GM23338 (cell line): ENCODE measurements at regions not wholly inside any gene's neighbourhood (a gene's known extent, or its start where the extent isn't known, plus 50 kb on each side); places are given as distances from the start of the nearest gene placed in this dataset.

ENCODE experiments used
- ATAC-seq: fragments of 200-7000 bp; cut with Tn5 transposase; 3 replicates; pipeline ENCODE4 v1.9.1; 2020
- DNase-seq: peaks from one replicate; pipeline ENCODE4 v3.0.0-alpha.2; 2015; ENCODE audit warnings: low spot score
- H2AFZ ChIP-seq: fragments of 200-600 bp; sonication (generic); 2 replicates; pipeline ENCODE4 v1.8.0; 2016; ENCODE audit warnings: antibody characterized with exemption, mild to moderate bottlenecking, moderate library complexity
- H3F3A ChIP-seq: fragments of 200-600 bp; sonication (generic); replicated peaks from 2 replicates; pipeline ENCODE4 v1.8.0; 2017; ENCODE audit warnings: antibody characterized with exemption, mixed run types, low read depth
- H3K27ac ChIP-seq: fragments of 200-600 bp; sonication (generic); 2 replicates; pipeline ENCODE4 v1.6.1; 2016; ENCODE audit warnings: low read depth
- H3K27me3 ChIP-seq: fragments of 200-600 bp; sonication (generic); 2 replicates; pipeline ENCODE4 v1.8.0; 2016; ENCODE audit warnings: mild to moderate bottlenecking, mixed run types, moderate library complexity; ENCODE audit not compliant: insufficient read depth
- H3K36me3 ChIP-seq: fragments of 200-600 bp; sonication (generic); 2 replicates; pipeline ENCODE4 v1.8.0; 2016; ENCODE audit warnings: mild to moderate bottlenecking; ENCODE audit not compliant: insufficient read depth
- H3K4me1 ChIP-seq: fragments of 200-600 bp; sonication (generic); 2 replicates; pipeline ENCODE4 v1.8.0; 2016; ENCODE audit warnings: mild to moderate bottlenecking, moderate library complexity; ENCODE audit not compliant: insufficient read depth
- H3K4me2 ChIP-seq: fragments of 200-600 bp; sonication (generic); 2 replicates; pipeline ENCODE4 v1.7.1; 2017; ENCODE audit warnings: mixed run types
- H3K4me3 ChIP-seq: fragments of 200-600 bp; sonication (generic); 2 replicates; pipeline ENCODE4 v1.6.1; 2016; ENCODE audit warnings: mixed run types
- H3K79me2 ChIP-seq: fragments of 200-600 bp; sonication (generic); replicated peaks from 2 replicates; pipeline ENCODE4 v1.8.0; 2017; ENCODE audit warnings: mild to moderate bottlenecking; ENCODE audit not compliant: insufficient read depth
- H3K9me2 ChIP-seq: fragments of 200-600 bp; sonication (generic); 2 replicates; pipeline ENCODE4 v1.8.0; 2017; ENCODE audit not compliant: insufficient read depth
- H4K20me1 ChIP-seq: fragments of 200-600 bp; sonication (generic); replicated peaks from 2 replicates; pipeline ENCODE4 v1.8.0; 2017; ENCODE audit warnings: mild to moderate bottlenecking; ENCODE audit not compliant: insufficient read depth
- H3K27ac Mint-ChIP-seq: 2 replicates; pipeline ENCODE4 v1.8.0; 2020; ENCODE audit warnings: inconsistent platforms, mild to moderate bottlenecking, moderate library complexity, mixed read lengths
- H3K27me3 Mint-ChIP-seq: 3 replicates; pipeline ENCODE4 v1.8.0; 2022; ENCODE audit warnings: low read depth, mild to moderate bottlenecking, moderate library complexity, mixed read lengths, inconsistent platforms; ENCODE audit not compliant: insufficient read depth, poor library complexity
- H3K36me3 Mint-ChIP-seq: 3 replicates; pipeline ENCODE4 v1.8.0; 2021; ENCODE audit warnings: low read depth, mild to moderate bottlenecking, inconsistent platforms, moderate library complexity, mixed read lengths
- H3K4me1 Mint-ChIP-seq: 3 replicates; pipeline ENCODE4 v1.8.0; 2020; ENCODE audit warnings: mild to moderate bottlenecking, inconsistent platforms, mixed read lengths
- H3K4me3 Mint-ChIP-seq: 3 replicates; pipeline ENCODE4 v1.8.0; 2021; ENCODE audit warnings: moderate library complexity, mild to moderate bottlenecking, inconsistent platforms, mixed read lengths
- H3K9me3 Mint-ChIP-seq: 3 replicates; pipeline ENCODE4 v1.8.0; 2020; ENCODE audit warnings: moderate library complexity, mild to moderate bottlenecking, inconsistent platforms, mixed read lengths
- CREB1 ChIP-seq: fragments of 250-450 bp; sonication (Bioruptor Pico); IDR thresholded peaks from 2 replicates; pipeline ENCODE4 v1.5.0; 2020; ENCODE audit warnings: low read depth, mild to moderate bottlenecking, moderate library complexity
- ETS1 ChIP-seq: IDR thresholded peaks from 2 replicates; pipeline ENCODE4 v1.6.1; 2016; ENCODE audit warnings: antibody characterized with exemption
- JUNB ChIP-seq: IDR thresholded peaks from one replicate; pipeline ENCODE4 v1.6.1; 2016; ENCODE audit warnings: antibody characterized with exemption; ENCODE audit not compliant: unreplicated experiment
- NANOG ChIP-seq: IDR thresholded peaks from 2 replicates; pipeline ENCODE4 v1.6.1; 2016; ENCODE audit warnings: antibody characterized with exemption, borderline replicate concordance
- POLR2AphosphoS5 ChIP-seq: IDR thresholded peaks from 2 replicates; pipeline ENCODE4 v1.6.1; 2016; ENCODE audit warnings: antibody characterized with exemption, low read depth
- REST ChIP-seq: IDR thresholded peaks from one replicate; pipeline ENCODE4 v1.6.1; 2018; ENCODE audit warnings: antibody characterized with exemption; ENCODE audit not compliant: unreplicated experiment
- STAT1 ChIP-seq: IDR thresholded peaks from one replicate; pipeline ENCODE4 v1.6.1; 2016; ENCODE audit warnings: antibody characterized with exemption; ENCODE audit not compliant: unreplicated experiment
- ZNF114 ChIP-seq: fragments of 250-450 bp; sonication (Bioruptor Pico); IDR thresholded peaks from 2 replicates; pipeline ENCODE4 v1.5.0; 2020; ENCODE audit warnings: mild to moderate bottlenecking, moderate library complexity
- ZNF331 ChIP-seq: fragments of 250-450 bp; sonication (Bioruptor Pico); IDR thresholded peaks from 2 replicates; pipeline ENCODE4 v1.5.0; 2020; ENCODE audit warnings: low read depth, mild to moderate bottlenecking, moderate library complexity
- ZNF462 ChIP-seq: fragments of 250-450 bp; sonication (Bioruptor Pico); IDR thresholded peaks from 2 replicates; pipeline ENCODE4 v1.5.0; 2020; ENCODE audit warnings: mild to moderate bottlenecking, moderate library complexity

GRCh38 chr12:114976372-114976771 is 292.4 kb upstream of the TBX3 start:
- Mint-ChIP-seq H3K9me3 (no peaks in the 10 kb centered on the region), H3K27me3 (no peaks in the 10 kb centered on the region), H3K4me3 (no peak overlapping the region), H3K36me3 (no peaks in the 10 kb centered on the region), H3K27ac (no peak overlapping the region), H3K4me1 (no peaks in the 10 kb centered on the region)
- DNase-seq (no peak), ATAC-seq (no peak)
- Histone ChIP-seq H3K4me3 (no peak overlapping the region), H3F3A (no peaks in the 10 kb centered on the region), H3K4me2 (no peak overlapping the region), H3K9me2 (0 out of 2 replicates have a peak, but pooled peaks cover 6% of the 10 kb centered on the region), H3K27me3 (no peaks in the 10 kb centered on the region), H3K27ac (no peak overlapping the region), H3K36me3 (no peaks in the 10 kb centered on the region), H2AFZ (no peak overlapping the region), H4K20me1 (no peaks in the 10 kb centered on the region), H3K4me1 (no peaks in the 10 kb centered on the region), H3K79me2 (no peaks in the 10 kb centered on the region)
- TF ChIP-seq ZNF114 (no peak), STAT1 (no peak), JUNB (no peak)

GRCh38 chr12:114975640-114976310 is 291.8 kb upstream of the TBX3 start:
- H3K9me2 ChIP-seq: 0 out of 2 replicates have a peak, but pooled peaks cover 6% of the 10 kb centered on the region
- H3F3A ChIP-seq: no peaks in the 10 kb centered on the region
- H3K27ac ChIP-seq: no peak overlapping the region
- no peaks in the 10 kb centered on the region for H3K36me3 ChIP-seq
- no peaks in the 10 kb centered on the region for H3K79me2 ChIP-seq
- Mint-ChIP-seq H3K27ac (no peak overlapping the region), H3K9me3 (no peaks in the 10 kb centered on the region), H3K4me1 (no peaks in the 10 kb centered on the region), H3K4me3 (no peak overlapping the region), H3K36me3 (no peaks in the 10 kb centered on the region), H3K27me3 (no peaks in the 10 kb centered on the region)
- no peak for ATAC-seq
- no peak overlapping the region for H3K4me2 ChIP-seq
- H2AFZ ChIP-seq: no peak overlapping the region
- H4K20me1 ChIP-seq: no peaks in the 10 kb centered on the region
- no peak for DNase-seq
- no peaks in the 10 kb centered on the region for H3K27me3 ChIP-seq
- no peak overlapping the region for H3K4me3 ChIP-seq
- no peaks in the 10 kb centered on the region for H3K4me1 ChIP-seq
- no peak for TF ChIP-seq ZNF331
- no peak for TF ChIP-seq CREB1 (CRISPR knock-in tag)
- no peak for TF ChIP-seq POLR2AphosphoS5
- no peak for TF ChIP-seq STAT1
- TF ChIP-seq ZNF114: no peak
- TF ChIP-seq ETS1: no peak
- no peak for TF ChIP-seq ZNF462 (CRISPR knock-in tag)
- TF ChIP-seq NANOG: no peak
- TF ChIP-seq REST: no peak
